Activated T-cell treated with anti-CD3 and anti-CD28 coated beads, Interleukin-2, amount 50 U/mL, for 72 hours (primary cell): ENCODE measurements at regions not wholly inside any gene's neighbourhood (a gene's known extent, or its start where the extent isn't known, plus 50 kb on each side); places are given as distances from the start of the nearest gene placed in this dataset.
"Not testable (repeated sequence)": the region's sequence is repeated elsewhere in the genome, so short reads cannot be mapped to it uniquely, and the experiment has no call there.

ENCODE experiments used
- ATAC-seq, 2 donors: fragments of 150-1000 bp; cut with Tn5 transposase; replicated peaks in 1 of 2; 2 replicates each; pipeline ENCODE4 v1.10.0; 2021; ENCODE audit warnings: moderate library complexity in 2 of 2, mild to moderate bottlenecking in 1 of 2
- DNase-seq, 2 donors: peaks; one replicate each; pipeline ENCODE4 v3.0.0; 2021 to 2022; ENCODE audit warnings: mixed read lengths in 1 of 2
- H3K27ac Mint-ChIP-seq: one replicate; pipeline ENCODE4 v1.8.0; 2022; ENCODE audit warnings: mild to moderate bottlenecking, moderate library complexity, mixed read lengths
- H3K27me3 Mint-ChIP-seq: one replicate; pipeline ENCODE4 v1.8.0; 2022; ENCODE audit warnings: low read depth, mixed read lengths
- H3K36me3 Mint-ChIP-seq, 2 donors: one replicate each; pipeline ENCODE4 v1.8.0; 2022; ENCODE audit warnings: mixed read lengths in 2 of 2, mild to moderate bottlenecking in 1 of 2; ENCODE audit not compliant: insufficient read depth in 2 of 2
- H3K4me1 Mint-ChIP-seq: one replicate; pipeline ENCODE4 v1.8.0; 2022; ENCODE audit warnings: low read depth, mixed read lengths
- H3K4me3 Mint-ChIP-seq, 2 donors: one replicate each; pipeline ENCODE4 v1.8.0; 2022; ENCODE audit warnings: mild to moderate bottlenecking in 2 of 2, mixed read lengths in 2 of 2, moderate library complexity in 2 of 2
- H3K9me3 Mint-ChIP-seq, 2 donors: one replicate each; pipeline ENCODE4 v1.8.0; 2022; ENCODE audit warnings: mixed read lengths in 2 of 2

DNA sequence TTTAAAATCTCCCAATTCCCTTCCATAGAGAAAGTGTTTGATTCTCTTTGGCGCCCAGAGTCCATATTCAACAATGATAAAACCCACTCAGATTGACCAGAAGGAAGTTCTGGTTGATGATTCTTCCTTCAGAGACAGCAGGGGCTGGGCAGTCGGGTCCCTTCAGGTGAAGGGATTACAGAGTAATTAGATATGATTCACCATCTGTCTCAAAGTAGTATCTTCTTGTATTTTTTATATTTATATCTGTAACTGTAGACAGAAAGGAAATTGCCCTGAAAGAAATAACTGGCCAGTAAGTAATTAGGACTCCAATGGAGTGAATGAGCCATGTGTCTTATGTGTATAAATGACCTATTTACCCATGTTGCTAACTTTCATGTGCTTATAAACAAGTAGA is 156.0 kb downstream of the PLCE1 start:
- H3K27ac Mint-ChIP-seq, result no peak overlapping the region

DNA sequence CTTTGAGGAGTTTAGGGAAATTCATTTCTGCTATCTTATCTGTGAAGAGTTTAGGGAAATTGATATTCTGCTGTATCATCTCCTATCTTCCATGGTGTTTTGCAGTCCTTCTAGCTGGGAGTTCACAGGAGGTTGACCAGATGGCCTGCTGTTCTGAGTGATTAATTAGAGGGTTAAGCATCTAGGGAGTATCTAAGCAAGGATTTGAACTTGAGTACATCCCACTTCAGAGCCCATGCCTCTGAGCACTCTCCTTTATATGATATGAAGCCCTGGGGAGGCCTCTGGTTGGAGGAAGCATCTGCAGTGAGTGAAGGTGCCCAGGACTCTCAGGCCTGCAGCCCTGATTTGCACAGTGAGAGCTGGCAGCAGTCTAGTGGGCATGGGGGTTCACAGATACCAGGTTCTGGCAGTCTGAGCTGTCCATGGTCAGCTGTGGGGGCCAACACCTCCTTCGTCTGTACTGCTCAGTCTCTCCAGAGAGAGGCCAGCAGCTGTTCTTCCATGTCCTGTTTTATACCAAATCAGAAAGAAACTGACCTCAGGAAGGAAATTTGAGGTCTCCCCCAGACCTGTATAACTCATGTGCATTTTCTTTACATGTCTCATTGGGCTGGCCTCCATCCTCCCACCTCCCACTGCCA is 156.9 kb downstream of the PLCE1 start:
- Mint-ChIP-seq H3K4me1 (no peaks in the 10 kb centered on the region), H3K27ac (no peak overlapping the region), H3K4me3 (no peak overlapping the region), H3K36me3 (no peaks in the 10 kb centered on the region), H3K27me3 (no peaks in the 10 kb centered on the region), H3K9me3 (no peaks in the 10 kb centered on the region)
- ATAC-seq (no peak), DNase-seq (no peak)

More for the DNA sequence above, 156.0 kb downstream of the PLCE1 start:
- Mint-ChIP-seq H3K4me3 (no peak overlapping the region), H3K4me1 (no peaks in the 10 kb centered on the region), H3K36me3 (no peaks in the 10 kb centered on the region), H3K9me3 (no peaks in the 10 kb centered on the region), H3K27me3 (no peaks in the 10 kb centered on the region)
- DNase-seq, result no peak
- ATAC-seq, result no peak

DNA sequence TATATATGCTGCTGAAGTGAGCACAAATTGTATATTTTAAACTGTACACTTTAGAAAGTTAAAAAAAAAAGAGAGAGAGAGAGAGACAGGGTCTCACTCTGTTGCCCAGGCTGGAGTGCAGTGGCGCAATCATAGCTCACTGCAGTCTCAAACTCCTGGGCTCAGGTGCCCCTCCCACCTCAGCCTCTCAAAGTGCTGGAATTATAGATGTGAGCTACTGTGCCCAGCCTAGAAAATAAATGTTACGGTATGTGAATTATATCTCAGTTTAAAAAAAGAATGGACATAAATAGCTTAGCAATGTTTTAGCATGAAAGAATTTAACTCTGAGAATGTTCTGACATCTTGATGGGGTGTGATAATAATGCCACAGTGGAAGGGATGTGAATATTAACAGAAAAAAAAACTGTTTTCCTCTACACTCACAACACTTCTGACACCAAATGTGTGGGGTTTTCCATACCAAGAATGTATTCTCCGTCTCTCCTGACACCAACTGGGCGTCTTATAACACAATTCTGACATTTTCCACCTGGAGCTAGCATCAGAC is 162.1 kb downstream of the PLCE1 start:
- H3K27me3 Mint-ChIP-seq, result no peaks in the 10 kb centered on the region
- ATAC-seq (no peak), DNase-seq (no peak)
- H3K4me1 Mint-ChIP-seq, result no peaks in the 10 kb centered on the region
- no peak overlapping the region for H3K4me3 Mint-ChIP-seq
- no peaks in the 10 kb centered on the region for H3K36me3 Mint-ChIP-seq
- H3K9me3 Mint-ChIP-seq, result no peaks in the 10 kb centered on the region
- no peak overlapping the region for H3K27ac Mint-ChIP-seq

DNA sequence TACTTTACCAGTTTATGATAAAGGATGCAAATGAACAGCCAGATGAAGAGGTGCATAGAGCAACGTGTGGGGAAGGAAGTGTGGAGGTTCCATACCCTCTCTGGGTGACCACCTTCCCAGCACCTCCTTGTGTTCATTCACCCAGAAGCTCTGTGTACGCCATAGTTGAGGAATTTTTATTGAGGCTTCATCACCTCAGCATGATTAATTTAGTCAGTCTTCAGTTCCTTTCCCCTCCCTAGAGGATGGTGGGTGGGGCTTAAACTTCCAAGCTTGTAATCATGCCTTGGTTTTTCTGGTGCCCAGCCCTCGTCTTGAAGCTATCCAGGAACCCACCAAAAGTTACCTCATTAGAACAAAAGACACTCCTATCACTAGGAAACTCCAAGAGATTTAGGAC is 162.7 kb downstream of the PLCE1 start:
- no peak overlapping the region for H3K4me3 Mint-ChIP-seq
- no peaks in the 10 kb centered on the region for H3K4me1 Mint-ChIP-seq
- H3K27me3 Mint-ChIP-seq, result no peaks in the 10 kb centered on the region
- H3K27ac Mint-ChIP-seq, result no peak overlapping the region
- no peaks in the 10 kb centered on the region for H3K36me3 Mint-ChIP-seq
- DNase-seq, result no peak
- H3K9me3 Mint-ChIP-seq, result peaks cover 0 to 2% of the 10 kb centered on the region in 2 donors
- ATAC-seq, result no peak

DNA sequence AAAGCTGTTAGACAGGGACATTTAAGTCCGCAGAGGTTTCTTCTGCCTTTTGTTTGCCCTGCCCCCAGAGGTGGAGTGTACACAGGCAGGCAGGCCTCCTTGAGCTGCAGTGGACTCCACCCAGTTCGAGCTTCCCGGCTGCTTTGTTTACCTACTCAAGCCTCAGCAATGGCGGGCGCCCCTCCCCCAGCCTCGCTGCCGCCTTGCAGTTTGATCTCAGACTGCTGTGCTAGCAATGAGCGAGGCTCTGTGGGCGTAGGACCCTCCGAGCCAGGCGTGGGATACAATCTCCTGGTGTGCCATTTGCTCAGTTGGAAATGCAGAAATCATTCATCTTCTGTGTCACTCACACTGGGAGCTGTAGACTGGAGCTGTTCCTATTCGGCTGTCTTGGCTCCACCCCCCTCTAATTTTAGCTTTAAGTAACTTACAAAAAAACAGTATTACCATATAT is 171.5 kb downstream of the PLCE1 start:
- ATAC-seq, H3K9me3 Mint-ChIP-seq, H3K4me3 Mint-ChIP-seq, H3K4me1 Mint-ChIP-seq, H3K36me3 Mint-ChIP-seq, H3K27me3 Mint-ChIP-seq, H3K27ac Mint-ChIP-seq, DNase-seq: not testable (repeated sequence)

DNA sequence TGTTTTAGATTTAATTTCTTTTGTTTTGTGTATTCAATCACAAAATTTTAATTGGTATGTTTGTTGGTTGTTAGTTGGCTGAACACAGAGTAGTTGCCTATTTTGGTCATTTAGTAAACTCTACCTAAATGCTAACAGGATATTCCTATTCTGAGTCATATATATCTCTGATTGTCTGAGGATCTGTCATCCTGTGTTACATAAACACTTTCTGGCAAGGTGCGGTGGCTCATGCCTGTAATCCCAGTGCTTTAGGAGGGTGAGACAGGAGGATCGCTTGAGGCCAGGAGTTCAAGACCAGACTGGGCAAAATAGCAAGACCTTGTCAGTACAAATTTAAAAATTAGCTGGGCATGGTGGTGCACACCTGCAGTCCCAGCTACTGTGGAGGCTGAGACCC is 178.6 kb downstream of the PLCE1 start:
- Mint-ChIP-seq H3K27ac (no peak overlapping the region), H3K4me1 (no peaks in the 10 kb centered on the region), H3K9me3 (no peaks in the 10 kb centered on the region), H3K4me3 (no peak overlapping the region), H3K36me3 (no peaks in the 10 kb centered on the region), H3K27me3 (peaks cover 16% of the 10 kb centered on the region)
- no peak for ATAC-seq
- DNase-seq, result no peak

DNA sequence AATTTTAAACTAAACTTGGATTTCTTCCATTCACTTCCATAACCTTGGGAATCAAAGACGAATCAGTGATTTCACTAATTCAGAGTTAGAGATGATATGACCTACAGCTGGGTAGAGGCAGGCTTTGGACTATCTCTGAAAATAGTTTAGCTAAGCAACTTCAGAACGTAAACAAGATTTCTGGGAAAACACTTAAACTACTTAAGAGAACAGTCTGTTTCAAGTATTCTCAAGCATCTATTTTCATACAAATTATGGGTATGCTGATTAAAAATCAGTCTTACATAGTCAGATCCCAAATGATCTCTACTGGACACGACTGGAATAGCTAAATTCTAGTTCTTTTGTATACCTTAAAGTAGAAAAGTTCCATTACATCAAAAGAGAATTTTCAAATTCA is 179.9 kb downstream of the PLCE1 start:
- no peaks in the 10 kb centered on the region for H3K9me3 Mint-ChIP-seq
- no peaks in the 10 kb centered on the region for H3K36me3 Mint-ChIP-seq
- ATAC-seq (no peak), DNase-seq (no peak)
- peaks cover 16% of the 10 kb centered on the region for H3K27me3 Mint-ChIP-seq
- no peaks in the 10 kb centered on the region for H3K4me1 Mint-ChIP-seq
- no peak overlapping the region for H3K27ac Mint-ChIP-seq
- no peak overlapping the region for H3K4me3 Mint-ChIP-seq

DNA sequence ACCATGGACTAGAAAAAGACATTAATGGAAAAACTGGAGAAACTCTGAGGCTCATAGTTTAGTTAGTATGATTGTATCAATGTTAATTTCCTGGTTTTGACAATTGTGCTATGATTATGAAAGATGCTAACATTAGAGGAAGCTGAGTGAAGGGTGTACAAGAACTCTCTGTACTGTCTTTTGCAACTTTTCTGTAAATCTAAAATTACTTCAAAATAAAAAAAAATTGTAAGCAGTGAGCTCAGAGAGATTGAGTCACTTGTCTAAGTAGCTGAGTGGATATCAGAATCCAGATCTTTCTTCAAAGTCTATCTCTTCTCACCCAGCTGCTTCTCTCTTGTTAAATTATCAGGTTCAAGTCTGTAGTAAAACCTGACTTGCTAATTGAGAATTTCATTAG is 181.1 kb downstream of the PLCE1 start:
- H3K9me3 Mint-ChIP-seq, result no peaks in the 10 kb centered on the region

DNA sequence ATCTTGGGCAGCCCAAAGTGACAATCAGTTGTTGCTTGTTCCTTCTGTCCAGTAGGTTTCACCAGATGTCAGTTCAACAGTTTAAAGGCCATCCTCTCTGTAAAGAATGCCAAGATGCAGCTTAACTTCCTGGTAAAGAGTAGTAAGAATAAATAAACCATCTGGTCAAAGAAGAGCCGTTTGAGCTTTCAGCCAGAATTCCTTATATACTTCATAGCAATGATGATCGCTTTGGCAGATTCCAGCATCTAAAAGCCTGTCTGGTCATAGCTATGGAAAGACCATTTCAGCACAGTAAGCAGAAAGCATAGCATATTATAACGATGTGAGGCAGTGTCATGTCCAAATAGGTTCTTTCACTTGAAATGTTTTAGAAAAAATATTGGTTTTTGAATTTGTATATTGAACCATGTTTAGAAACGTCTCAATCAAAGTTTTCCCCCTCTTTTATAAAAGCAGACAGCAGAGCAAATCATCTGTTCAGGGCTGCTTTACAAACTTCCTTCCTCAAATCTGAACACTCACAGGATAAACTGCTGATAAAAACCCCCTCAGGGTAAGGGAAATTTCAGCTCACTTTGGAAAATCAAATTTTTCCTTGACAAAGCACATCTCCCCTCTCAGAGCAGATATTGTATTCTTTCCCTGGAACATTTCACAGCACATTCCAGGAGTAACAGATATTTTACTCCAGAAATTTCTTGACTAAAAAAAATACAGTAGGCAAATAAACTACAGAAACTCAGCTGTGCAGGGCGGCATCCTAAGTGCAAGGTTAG is 184.1 kb downstream of the NOC3L start:
- no peak overlapping the region for H3K4me3 Mint-ChIP-seq
- H3K9me3 Mint-ChIP-seq, result no peaks in the 10 kb centered on the region
- no peak for DNase-seq
- H3K27me3 Mint-ChIP-seq, result peaks cover 8% of the 10 kb centered on the region
- H3K4me1 Mint-ChIP-seq, result peaks cover 6% of the 10 kb centered on the region
- ATAC-seq, result no peak
- no peak overlapping the region for H3K27ac Mint-ChIP-seq
- H3K36me3 Mint-ChIP-seq, result peaks cover 0 to 2% of the 10 kb centered on the region in 2 donors

More for the DNA sequence above, 181.1 kb downstream of the PLCE1 start:
- ATAC-seq, result no peak
- Mint-ChIP-seq H3K4me3 (no peak overlapping the region), H3K36me3 (no peaks in the 10 kb centered on the region), H3K27ac (no peak overlapping the region), H3K4me1 (no peaks in the 10 kb centered on the region), H3K27me3 (peaks cover 16% of the 10 kb centered on the region)
- no peak for DNase-seq

DNA sequence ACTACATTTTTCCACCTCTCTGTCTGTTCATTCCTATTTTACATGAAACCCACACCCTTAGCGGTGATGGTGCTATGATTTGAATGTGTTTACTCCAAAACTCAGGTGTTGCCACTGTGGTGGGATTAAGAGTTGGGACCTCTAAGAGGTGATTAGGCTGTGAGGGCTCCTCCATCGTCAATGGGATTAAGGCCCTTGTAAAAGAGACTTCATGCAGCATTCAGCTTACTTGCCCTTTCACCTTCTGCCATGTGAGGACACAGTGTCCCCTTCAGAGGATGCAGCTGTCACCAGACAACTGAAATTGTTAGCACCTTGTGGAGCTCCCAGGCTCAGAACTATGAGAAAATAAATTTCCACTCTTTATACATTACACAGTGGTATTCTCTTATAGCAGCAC is 182.2 kb downstream of the NOC3L start:
- Mint-ChIP-seq H3K27me3 (peaks cover 5% of the 10 kb centered on the region), H3K27ac (no peak overlapping the region)
- no peak for ATAC-seq

DNA sequence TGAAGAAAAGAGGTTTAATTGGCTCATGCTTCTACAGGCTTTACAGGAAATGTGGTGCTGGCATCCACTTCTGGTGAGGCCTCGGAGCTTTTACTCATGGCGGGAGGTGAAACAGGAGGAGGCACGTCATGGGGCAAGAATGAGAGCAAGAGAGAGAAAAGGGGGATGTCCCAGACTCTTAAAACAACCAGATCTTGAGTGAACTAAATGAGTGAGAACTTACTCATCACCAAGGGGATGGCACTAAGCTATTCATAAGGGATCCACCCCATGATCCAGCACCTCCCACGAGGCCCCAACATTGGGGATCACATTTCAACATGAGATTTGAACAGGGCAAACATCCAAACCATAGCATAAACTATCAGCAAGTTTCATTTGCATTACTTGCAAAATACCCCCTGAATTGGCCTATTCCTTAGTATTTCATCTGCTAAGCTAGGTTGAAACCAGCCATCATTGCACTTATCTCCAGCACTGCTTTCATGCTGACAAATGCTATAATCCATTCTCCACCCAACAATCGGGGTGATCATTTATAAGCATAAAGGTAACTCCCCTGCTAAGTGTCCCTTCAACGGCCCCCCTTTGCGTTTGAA is 179.0 kb downstream of the NOC3L start:
- no peak overlapping the region for H3K4me3 Mint-ChIP-seq
- no peaks in the 10 kb centered on the region for H3K27me3 Mint-ChIP-seq
- DNase-seq (peak; percentile 44 to 51), ATAC-seq (peak; percentile 94 to 96)
- no peaks in the 10 kb centered on the region for H3K9me3 Mint-ChIP-seq
- H3K27ac Mint-ChIP-seq, result no peak overlapping the region
- H3K36me3 Mint-ChIP-seq, result peaks cover 2 to 3% of the 10 kb centered on the region in 2 donors
- H3K4me1 Mint-ChIP-seq, result peaks cover 6% of the 10 kb centered on the region

More for the DNA sequence above, 182.2 kb downstream of the NOC3L start:
- Mint-ChIP-seq H3K4me1 (peaks cover 6% of the 10 kb centered on the region), H3K4me3 (no peak overlapping the region), H3K36me3 (peaks cover 2 to 3% of the 10 kb centered on the region in 2 donors), H3K9me3 (no peaks in the 10 kb centered on the region)
- DNase-seq, result no peak

DNA sequence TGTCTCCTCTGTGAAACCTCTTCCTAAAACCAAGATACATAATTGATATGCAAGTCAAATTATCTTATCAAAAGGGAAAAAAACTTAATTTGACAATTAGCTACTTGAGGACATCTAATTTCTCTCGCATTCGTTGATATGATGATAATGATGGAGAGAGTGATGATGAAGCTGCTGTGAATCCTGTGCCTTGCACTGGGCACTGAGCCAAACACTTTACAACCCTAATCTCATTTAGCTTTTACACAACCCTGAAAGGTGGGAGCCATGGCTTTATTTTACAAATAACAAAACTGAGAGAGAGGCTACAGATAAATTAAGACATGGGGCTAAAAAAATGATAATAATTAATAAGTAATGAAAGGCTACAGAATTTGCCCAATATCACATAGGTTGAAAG is 176.0 kb downstream of the NOC3L start:
- Mint-ChIP-seq H3K27ac (no peak overlapping the region), H3K9me3 (no peaks in the 10 kb centered on the region), H3K4me1 (peaks cover 6% of the 10 kb centered on the region), H3K4me3 (no peak overlapping the region), H3K36me3 (peaks cover 2 to 3% of the 10 kb centered on the region in 2 donors), H3K27me3 (peaks cover 7% of the 10 kb centered on the region)
- ATAC-seq (no peak), DNase-seq (no peak)

DNA sequence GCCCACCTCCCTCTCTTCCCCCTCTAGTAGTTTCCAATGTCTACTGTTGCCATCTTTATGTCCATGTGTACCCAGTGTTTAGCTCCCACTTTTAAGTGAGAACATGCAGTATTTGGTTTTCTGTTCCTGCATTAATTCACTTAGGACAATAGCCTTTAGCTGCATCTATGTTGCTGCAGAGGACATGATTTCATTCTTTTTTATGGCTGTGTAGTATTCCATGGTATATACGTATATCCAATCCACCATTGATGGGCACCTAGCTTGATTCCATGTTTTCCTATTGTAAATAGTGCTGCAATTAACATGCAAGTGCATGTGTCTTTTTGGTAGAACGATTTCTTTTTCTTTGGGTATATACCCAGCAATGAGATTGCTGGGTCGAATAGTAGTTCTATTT is 170.4 kb downstream of the NOC3L start:
- Mint-ChIP-seq H3K27me3 (peaks cover 7% of the 10 kb centered on the region), H3K9me3 (no peaks in the 10 kb centered on the region), H3K36me3 (no peaks in the 10 kb centered on the region), H3K27ac (no peak overlapping the region), H3K4me1 (no peaks in the 10 kb centered on the region), H3K4me3 (no peak overlapping the region)
- DNase-seq, result no peak
- no peak for ATAC-seq
